Cardiac muscle cell (in vitro differentiated cells and primary cell): ENCODE measurements at regions not wholly inside any gene's neighbourhood (a gene's known extent, or its start where the extent isn't known, plus 50 kb on each side); places are given as distances from the start of the nearest gene placed in this dataset.

Experiments used
- DNase-seq, 2 donors: peaks; one replicate each; pipeline versions ENCODE4 v3.0.0 to v3.0.0-alpha.2; 2010 to 2017; ENCODE audit warnings: low read depth in 1 of 2, low spot score in 1 of 2
- H3K27ac ChIP-seq: fragments of 200-600 bp; sonication (generic); 2 replicates; pipeline ENCODE4 v1.5.1; 2016
- H3K27me3 ChIP-seq: fragments of 200-600 bp; sonication (generic); 2 replicates; pipeline ENCODE4 v1.6.0; 2016; ENCODE audit warnings: control low read depth
- H3K36me3 ChIP-seq: fragments of 200-600 bp; sonication (generic); 2 replicates; pipeline ENCODE4 v1.5.1; 2016; ENCODE audit warnings: control low read depth
- H3K4me1 ChIP-seq: fragments of 200-600 bp; sonication (generic); 2 replicates; pipeline ENCODE4 v1.8.1; 2017; ENCODE audit warnings: low read depth, mild to moderate bottlenecking, mixed run types
- H3K4me3 ChIP-seq: fragments of 200-600 bp; sonication (generic); 2 replicates; pipeline ENCODE4 v1.5.1; 2016; ENCODE audit warnings: mild to moderate bottlenecking
- H3K9me3 ChIP-seq: fragments of 200-600 bp; sonication (generic); 2 replicates; pipeline ENCODE4 v1.5.1; 2017; ENCODE audit warnings: low read depth, mild to moderate bottlenecking, control low read depth
- CTCF ChIP-seq: IDR thresholded peaks from 2 replicates; pipeline ENCODE4 v1.5.1; 2012; ENCODE audit warnings: low read depth, mild to moderate bottlenecking, low read length

GRCh38 chr4:123573866-123574508 is 177.4 kb downstream of the SPRY1 start:
- no peaks in the 10 kb centered on the region for H3K36me3 ChIP-seq
- H3K4me3 ChIP-seq, result no peak overlapping the region
- H3K4me1 ChIP-seq, result no peaks in the 10 kb centered on the region
- no peak for DNase-seq
- no peaks in the 10 kb centered on the region for H3K9me3 ChIP-seq
- no peak overlapping the region for H3K27ac ChIP-seq
- H3K27me3 ChIP-seq, result no peaks in the 10 kb centered on the region
- no peak for TF ChIP-seq CTCF

- H3K27ac ChIP-seq, result no peak overlapping the region
- H3K36me3 ChIP-seq, result no peaks in the 10 kb centered on the region
- DNase-seq, result no peak
- H3K27me3 ChIP-seq, result no peaks in the 10 kb centered on the region
- TF ChIP-seq CTCF, result no peak
- H3K4me3 ChIP-seq, result no peak overlapping the region
- H3K9me3 ChIP-seq, result no peaks in the 10 kb centered on the region
- no peaks in the 10 kb centered on the region for H3K4me1 ChIP-seq
Measured at GRCh38 chr4:123575291-123575690, 178.7 kb downstream of the SPRY1 start.

DNA sequence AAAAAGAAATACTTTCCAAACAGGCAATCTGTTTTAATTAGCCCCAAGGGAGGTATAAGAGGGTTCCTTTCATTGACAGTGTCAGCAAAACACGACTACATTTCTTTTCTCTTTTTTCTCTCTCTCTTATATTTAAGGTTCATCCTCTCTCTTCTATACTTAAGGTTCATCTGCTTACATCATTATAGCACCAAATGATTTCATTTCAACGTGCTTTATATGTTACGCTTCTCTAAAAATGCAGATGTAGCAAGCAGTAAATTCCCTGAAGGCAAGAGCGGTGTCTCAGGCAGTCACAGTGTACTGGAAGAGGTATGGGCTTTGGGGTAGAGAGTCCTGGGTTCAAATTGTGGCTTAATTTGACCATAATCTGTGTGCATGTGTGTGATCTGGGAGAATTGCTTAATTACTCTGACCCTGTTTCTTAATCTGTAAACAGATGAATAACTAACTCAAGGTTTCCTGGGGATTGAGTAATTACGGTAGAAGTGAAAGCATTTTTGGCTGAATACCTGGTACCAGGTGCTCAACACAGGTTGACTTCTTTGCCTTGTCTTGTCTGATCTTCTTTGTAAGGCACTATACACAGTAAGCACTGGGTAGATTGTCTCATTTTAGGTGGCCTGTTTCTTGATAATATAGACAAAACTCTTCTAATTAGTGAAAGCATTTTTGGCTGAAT is 180.8 kb downstream of the SPRY1 start:
- no peak for TF ChIP-seq CTCF
- Histone ChIP-seq H3K27ac (no peak overlapping the region), H3K4me3 (no peak overlapping the region), H3K4me1 (no peaks in the 10 kb centered on the region), H3K36me3 (no peaks in the 10 kb centered on the region), H3K9me3 (no peaks in the 10 kb centered on the region), H3K27me3 (no peaks in the 10 kb centered on the region)
- DNase-seq, result no peak

- Histone ChIP-seq H3K36me3 (no peaks in the 10 kb centered on the region), H3K9me3 (no peaks in the 10 kb centered on the region), H3K27ac (no peak overlapping the region), H3K27me3 (no peaks in the 10 kb centered on the region), H3K4me1 (no peaks in the 10 kb centered on the region), H3K4me3 (no peak overlapping the region)
- TF ChIP-seq CTCF, result no peak
- DNase-seq, result no peak
Measured at GRCh38 chr4:123578276-123579029, 181.9 kb downstream of the SPRY1 start.

- no peak for TF ChIP-seq CTCF
- Histone ChIP-seq H3K4me1 (no peaks in the 10 kb centered on the region), H3K4me3 (no peak overlapping the region), H3K9me3 (no peaks in the 10 kb centered on the region), H3K27ac (no peak overlapping the region), H3K36me3 (no peaks in the 10 kb centered on the region), H3K27me3 (no peaks in the 10 kb centered on the region)
- DNase-seq, result no peak
Measured at GRCh38 chr4:123579961-123580360, 183.4 kb downstream of the SPRY1 start.
